ENCODE measurements at regions not wholly inside any gene's neighbourhood (a gene's known extent, or its start where the extent isn't known, plus 50 kb on each side); places are given as distances from the start of the nearest gene placed in this dataset.
"Not testable (repeated sequence)": the region's sequence is repeated elsewhere in the genome, so short reads cannot be mapped to it uniquely, and the experiment has no call there.

DNA sequence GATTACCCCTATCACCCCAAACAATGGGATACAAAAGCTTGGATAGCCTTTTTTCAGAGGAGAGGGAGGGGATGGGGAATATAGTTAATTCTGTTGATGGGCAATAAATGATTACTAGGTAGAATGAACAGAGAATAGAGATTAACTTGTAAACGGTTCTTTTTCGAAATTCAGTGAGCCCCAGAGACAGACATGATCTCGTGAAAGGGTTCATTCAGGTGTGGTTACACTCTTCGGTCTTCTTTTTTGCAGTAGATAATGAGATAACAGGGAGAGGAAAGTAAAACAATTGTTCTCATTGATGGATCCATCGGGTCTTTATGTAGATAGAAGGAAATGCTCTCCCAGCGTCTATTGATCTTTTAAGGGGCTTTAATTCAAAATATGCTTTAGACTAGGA, 69.3 kb upstream of the RASSF8 start:
- H3K36me3 ChIP-seq (ENCODE audit: insufficient read depth, insufficient read length, low read length): no peaks in the 10 kb centered on the region
- TF ChIP-seq ZNF274 (IDR thresholded peaks at IDR 0.05; ENCODE audit: low read depth, low read length): no peak
- TF ChIP-seq SUZ12 (IDR thresholded peaks at IDR 0.05; ENCODE audit: extremely low read depth, insufficient read depth, insufficient read length): no peak
- TF ChIP-seq YY1 (IDR thresholded peaks at IDR 0.05; ENCODE audit: insufficient read depth, insufficient read length): no peak

DNA sequence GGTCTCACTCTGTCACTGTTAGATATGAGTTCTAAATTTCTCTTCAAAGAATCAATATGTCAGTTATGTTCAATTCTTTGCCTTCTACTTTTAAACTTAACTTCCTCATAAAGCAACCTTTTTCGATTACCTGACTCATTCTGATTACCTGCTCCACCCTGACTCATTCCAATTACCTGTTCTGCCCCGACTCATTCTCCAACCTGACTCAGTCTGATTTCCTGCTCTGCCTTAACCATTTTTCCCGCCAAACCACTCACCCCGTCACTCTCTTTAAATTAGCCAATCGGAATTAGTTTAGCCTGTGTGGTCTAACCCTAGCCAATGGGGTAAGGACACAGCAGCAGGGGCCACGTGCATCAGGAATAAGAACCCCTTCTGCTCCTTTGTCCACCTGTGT, 67.4 kb upstream of the RASSF8 start:
- not testable (repeated sequence) for H3K9ac ChIP-seq (ENCODE audit: insufficient read length, low read depth); H3K27me3 ChIP-seq (ENCODE audit: insufficient read depth, insufficient read length); H3K4me3 ChIP-seq (ENCODE audit: insufficient read length, low read depth); DNase-seq (ENCODE audit: low read depth, low spot score); H3K36me3 ChIP-seq (ENCODE audit: insufficient read depth, insufficient read length, low read length); H3K4me1 ChIP-seq (ENCODE audit: insufficient read depth, insufficient read length)
- peaks cover 16% of the 10 kb centered on the region; the same call in 1 of the 2 replicates for H3K9me3 ChIP-seq (ENCODE audit: insufficient read depth, low read length)

More for the DNA sequence above, 69.3 kb upstream of the RASSF8 start:
- DNase-seq (ENCODE audit: low read depth, low spot score): no peak
- H3K27me3 ChIP-seq (ENCODE audit: insufficient read depth, insufficient read length): peaks cover 7% of the 10 kb centered on the region
- H3K4me3 ChIP-seq (ENCODE audit: insufficient read length, low read depth): no peak overlapping the region
- peaks cover 14% of the 10 kb centered on the region for H3K4me1 ChIP-seq (ENCODE audit: insufficient read depth, insufficient read length)
- no peak overlapping the region for H3K9ac ChIP-seq (ENCODE audit: insufficient read length, low read depth)
- H3K9me3 ChIP-seq (ENCODE audit: insufficient read depth, low read length): peaks cover 16% of the 10 kb centered on the region; the same call in 1 of the 2 replicates

DNA sequence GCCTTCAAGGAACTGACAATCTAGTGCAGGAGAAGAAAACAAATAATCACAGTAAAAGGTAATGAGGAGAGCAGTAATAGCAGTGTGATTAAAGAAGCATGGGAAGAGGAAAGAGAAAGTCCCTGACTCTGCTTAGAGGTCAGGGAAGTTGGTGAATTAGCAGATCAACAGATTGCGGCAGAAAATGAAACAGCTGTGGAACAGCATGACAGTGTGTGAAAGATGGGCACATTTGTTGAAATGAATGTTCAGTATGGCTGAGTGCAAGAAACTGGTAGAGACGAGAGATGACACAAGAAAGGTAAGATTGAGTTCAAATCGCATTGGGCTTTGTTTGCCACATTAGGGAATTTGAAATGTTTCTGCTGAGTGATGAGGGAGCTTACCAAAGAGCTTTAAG, 63.7 kb upstream of the RASSF8 start:
- H3K36me3 ChIP-seq (ENCODE audit: insufficient read depth, insufficient read length, low read length): no peaks in the 10 kb centered on the region
- H3K9me3 ChIP-seq (ENCODE audit: insufficient read depth, low read length): peaks cover 26% of the 10 kb centered on the region
- H3K4me3 ChIP-seq (ENCODE audit: insufficient read length, low read depth): no peak overlapping the region
- no peak for DNase-seq (ENCODE audit: low read depth, low spot score)
- H3K4me1 ChIP-seq (ENCODE audit: insufficient read depth, insufficient read length): no peaks in the 10 kb centered on the region
- H3K9ac ChIP-seq (ENCODE audit: insufficient read length, low read depth): no peak overlapping the region
- H3K27me3 ChIP-seq (ENCODE audit: insufficient read depth, insufficient read length): no peaks in the 10 kb centered on the region
- no peak for TF ChIP-seq SUZ12 (IDR thresholded peaks at IDR 0.05; ENCODE audit: extremely low read depth, insufficient read depth, insufficient read length)
- TF ChIP-seq ZNF274 (IDR thresholded peaks at IDR 0.05; ENCODE audit: low read depth, low read length): no peak
- TF ChIP-seq YY1 (IDR thresholded peaks at IDR 0.05; ENCODE audit: insufficient read depth, insufficient read length): no peak

DNA sequence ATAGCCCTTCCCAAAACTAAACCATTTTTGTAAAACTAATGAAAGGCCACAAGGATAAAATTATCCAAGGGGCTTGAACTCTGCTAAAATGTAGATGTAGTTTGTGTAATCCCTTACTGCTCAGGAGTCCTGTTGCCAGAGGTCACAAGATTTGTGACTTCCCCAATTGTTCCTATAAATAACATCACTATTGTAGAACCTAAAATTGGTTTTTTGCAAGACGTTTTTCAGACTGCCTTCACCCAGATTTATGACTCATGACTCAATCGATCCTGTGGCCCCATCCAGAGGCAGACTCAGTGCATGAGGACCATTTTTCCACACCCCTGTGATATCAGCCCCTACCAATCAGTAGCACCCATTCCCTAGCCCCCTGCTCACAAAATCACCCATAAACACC, 61.5 kb upstream of the RASSF8 start:
- Histone ChIP-seq H3K9ac (ENCODE audit: insufficient read length, low read depth) (no peak overlapping the region), H3K4me3 (ENCODE audit: insufficient read length, low read depth) (no peak overlapping the region), H3K4me1 (ENCODE audit: insufficient read depth, insufficient read length) (no peaks in the 10 kb centered on the region), H3K9me3 (ENCODE audit: insufficient read depth, low read length) (peaks cover 10% of the 10 kb centered on the region), H3K27me3 (ENCODE audit: insufficient read depth, insufficient read length) (no peaks in the 10 kb centered on the region), H3K36me3 (ENCODE audit: insufficient read depth, insufficient read length, low read length) (no peaks in the 10 kb centered on the region)
- TF ChIP-seq SUZ12 (IDR thresholded peaks at IDR 0.05; ENCODE audit: extremely low read depth, insufficient read depth, insufficient read length) (no peak), ZNF274 (IDR thresholded peaks at IDR 0.05; ENCODE audit: low read depth, low read length) (no peak), YY1 (IDR thresholded peaks at IDR 0.05; ENCODE audit: insufficient read depth, insufficient read length) (no peak)
- DNase-seq (ENCODE audit: low read depth, low spot score): no peak

DNA sequence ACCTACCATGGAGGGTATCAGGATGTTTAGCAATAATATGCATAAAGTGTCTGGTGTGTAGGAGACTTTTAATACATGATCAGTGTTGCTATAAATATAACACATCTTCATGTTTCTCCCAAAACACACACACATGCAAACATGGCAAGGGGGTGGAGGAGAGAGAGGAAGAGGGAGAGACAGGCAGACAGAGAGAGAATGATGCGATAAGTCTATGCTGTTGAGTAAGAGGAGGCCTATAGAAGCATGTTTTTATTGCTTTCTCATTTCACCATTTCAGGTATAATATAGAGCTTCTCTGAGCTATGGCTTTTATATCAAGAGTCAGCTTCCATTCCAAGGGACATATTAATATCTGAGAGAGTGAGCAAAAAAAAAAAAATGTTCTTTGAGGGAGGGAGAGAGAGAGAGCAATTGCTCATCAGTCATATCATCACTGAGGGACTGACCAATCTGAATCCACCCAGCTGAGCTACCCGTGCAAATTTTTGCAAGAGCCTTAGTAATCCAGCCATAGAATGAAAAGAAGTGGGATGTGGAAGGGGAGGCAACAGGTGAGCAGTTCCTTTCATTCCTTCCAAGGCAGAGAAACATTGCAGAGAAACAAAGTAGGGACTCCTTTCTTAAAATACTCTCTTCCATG, 54.8 kb upstream of the RASSF8 start:
- no peak for DNase-seq (ENCODE audit: low read depth, low spot score)
- Histone ChIP-seq H3K4me3 (ENCODE audit: insufficient read length, low read depth) (no peak overlapping the region), H3K36me3 (ENCODE audit: insufficient read depth, insufficient read length, low read length) (no peaks in the 10 kb centered on the region), H3K4me1 (ENCODE audit: insufficient read depth, insufficient read length) (no peaks in the 10 kb centered on the region), H3K27me3 (ENCODE audit: insufficient read depth, insufficient read length) (no peaks in the 10 kb centered on the region), H3K9ac (ENCODE audit: insufficient read length, low read depth) (no peak overlapping the region), H3K9me3 (ENCODE audit: insufficient read depth, low read length) (no peaks in the 10 kb centered on the region; the same call in 1 of the 2 replicates)
- TF ChIP-seq SUZ12 (IDR thresholded peaks at IDR 0.05; ENCODE audit: extremely low read depth, insufficient read depth, insufficient read length): no peak
- no peak for TF ChIP-seq ZNF274 (IDR thresholded peaks at IDR 0.05; ENCODE audit: low read depth, low read length)
- no peak for TF ChIP-seq YY1 (IDR thresholded peaks at IDR 0.05; ENCODE audit: insufficient read depth, insufficient read length)

DNA sequence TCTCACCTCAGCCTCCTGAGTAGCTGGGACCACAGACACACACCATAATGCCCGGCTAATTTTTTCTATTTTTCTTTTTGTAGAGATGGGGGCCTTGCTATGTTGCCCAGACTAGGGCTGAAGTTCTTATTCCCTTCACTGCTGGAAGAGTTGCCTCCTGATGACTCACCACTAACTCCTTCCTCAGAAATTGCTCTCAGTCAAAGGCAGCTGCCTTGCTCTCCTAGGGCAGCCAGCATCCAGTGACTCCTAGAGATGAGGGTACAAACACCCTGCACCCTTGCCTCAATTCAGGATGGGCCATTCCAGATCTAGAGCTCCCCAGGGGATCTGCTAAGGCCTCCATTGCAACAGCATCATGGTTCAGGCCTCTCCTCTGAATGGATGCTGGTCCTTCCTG, 54.0 kb upstream of the RASSF8 start:
- DNase-seq (ENCODE audit: low read depth, low spot score): no peak
- Histone ChIP-seq H3K9ac (ENCODE audit: insufficient read length, low read depth) (no peak overlapping the region), H3K4me3 (ENCODE audit: insufficient read length, low read depth) (no peak overlapping the region), H3K27me3 (ENCODE audit: insufficient read depth, insufficient read length) (no peaks in the 10 kb centered on the region), H3K36me3 (ENCODE audit: insufficient read depth, insufficient read length, low read length) (no peaks in the 10 kb centered on the region), H3K4me1 (ENCODE audit: insufficient read depth, insufficient read length) (no peaks in the 10 kb centered on the region), H3K9me3 (ENCODE audit: insufficient read depth, low read length) (no peaks in the 10 kb centered on the region)
- TF ChIP-seq YY1 (IDR thresholded peaks at IDR 0.05; ENCODE audit: insufficient read depth, insufficient read length): no peak
- no peak for TF ChIP-seq SUZ12 (IDR thresholded peaks at IDR 0.05; ENCODE audit: extremely low read depth, insufficient read depth, insufficient read length)
- TF ChIP-seq ZNF274 (IDR thresholded peaks at IDR 0.05; ENCODE audit: low read depth, low read length): no peak

DNA sequence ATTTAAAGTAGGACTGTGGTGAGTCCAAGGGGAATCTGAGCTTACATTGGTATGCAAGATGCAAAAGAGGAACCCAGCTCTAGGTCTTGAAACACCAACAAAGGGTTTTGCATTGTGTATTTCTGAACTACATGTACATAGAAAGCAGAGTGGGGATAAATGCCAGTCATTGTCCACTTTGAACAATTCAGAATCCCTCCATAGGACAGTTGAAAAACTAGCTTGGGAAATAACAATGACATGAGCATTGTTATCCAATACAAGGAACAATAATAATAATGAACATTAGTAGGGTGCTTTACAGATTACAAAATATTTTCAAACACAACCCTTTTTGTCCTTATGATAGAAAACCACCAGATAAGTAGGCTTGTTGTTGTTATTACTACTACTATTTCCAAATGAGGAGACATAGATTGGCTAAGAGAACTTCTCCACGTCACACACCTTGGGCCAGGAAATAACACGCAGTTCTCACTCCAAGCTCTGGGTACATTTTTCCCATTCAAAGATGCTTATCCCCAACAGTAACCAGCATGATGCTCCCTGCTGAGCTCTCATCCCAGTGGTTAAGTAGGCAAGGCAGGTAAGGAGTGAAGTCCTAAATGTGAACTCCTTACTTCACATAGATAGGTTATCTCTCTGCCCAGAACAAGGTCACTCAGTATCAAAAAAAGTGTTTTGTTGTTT, 51.7 kb upstream of the RASSF8 start:
- Histone ChIP-seq H3K4me1 (ENCODE audit: insufficient read depth, insufficient read length) (no peaks in the 10 kb centered on the region), H3K9ac (ENCODE audit: insufficient read length, low read depth) (no peak overlapping the region), H3K27me3 (ENCODE audit: insufficient read depth, insufficient read length) (no peaks in the 10 kb centered on the region), H3K9me3 (ENCODE audit: insufficient read depth, low read length) (no peaks in the 10 kb centered on the region), H3K36me3 (ENCODE audit: insufficient read depth, insufficient read length, low read length) (no peaks in the 10 kb centered on the region), H3K4me3 (ENCODE audit: insufficient read length, low read depth) (no peak overlapping the region)
- DNase-seq (ENCODE audit: low read depth, low spot score): no peak
- TF ChIP-seq SUZ12 (IDR thresholded peaks at IDR 0.05; ENCODE audit: extremely low read depth, insufficient read depth, insufficient read length) (no peak), YY1 (IDR thresholded peaks at IDR 0.05; ENCODE audit: insufficient read depth, insufficient read length) (no peak), ZNF274 (IDR thresholded peaks at IDR 0.05; ENCODE audit: low read depth, low read length) (no peak)
